NCI-H2227 (cell line): ENCODE measurements at regions not wholly inside any gene's neighbourhood (a gene's known extent, or its start where the extent isn't known, plus 50 kb on each side); places are given as distances from the start of the nearest gene placed in this dataset.

ENCODE experiments used
- DNase-seq: peaks from one replicate; lab custom pipeline; 2025; ENCODE audit not compliant: unreplicated experiment; lab: John Stamatoyannopoulos, UW

- DNase-seq = peak; percentile 19
These were observed 57.4 kb upstream of the CXADR start for GRCh38 chr21:17455451-17455850.

GRCh38 chr21:17458279-17458678 lies 54.6 kb upstream of the CXADR start:
- no peak for DNase-seq

GRCh38 chr21:17460094-17460493 lies 52.7 kb upstream of the CXADR start:
- no peak for DNase-seq

- DNase-seq = no peak
These were observed 51.8 kb upstream of the CXADR start for GRCh38 chr21:17461014-17461413.

GRCh38 chr21:17461582-17461981 lies 51.3 kb upstream of the CXADR start:
- DNase-seq = no peak

- no peak for DNase-seq
These were observed 50.4 kb upstream of the CXADR start for GRCh38 chr21:17462276-17462981.
